ENCODE measurements at regions not wholly inside any gene's neighbourhood (a gene's known extent, or its start where the extent isn't known, plus 50 kb on each side); places are given as distances from the start of the nearest gene placed in this dataset.

DNA sequence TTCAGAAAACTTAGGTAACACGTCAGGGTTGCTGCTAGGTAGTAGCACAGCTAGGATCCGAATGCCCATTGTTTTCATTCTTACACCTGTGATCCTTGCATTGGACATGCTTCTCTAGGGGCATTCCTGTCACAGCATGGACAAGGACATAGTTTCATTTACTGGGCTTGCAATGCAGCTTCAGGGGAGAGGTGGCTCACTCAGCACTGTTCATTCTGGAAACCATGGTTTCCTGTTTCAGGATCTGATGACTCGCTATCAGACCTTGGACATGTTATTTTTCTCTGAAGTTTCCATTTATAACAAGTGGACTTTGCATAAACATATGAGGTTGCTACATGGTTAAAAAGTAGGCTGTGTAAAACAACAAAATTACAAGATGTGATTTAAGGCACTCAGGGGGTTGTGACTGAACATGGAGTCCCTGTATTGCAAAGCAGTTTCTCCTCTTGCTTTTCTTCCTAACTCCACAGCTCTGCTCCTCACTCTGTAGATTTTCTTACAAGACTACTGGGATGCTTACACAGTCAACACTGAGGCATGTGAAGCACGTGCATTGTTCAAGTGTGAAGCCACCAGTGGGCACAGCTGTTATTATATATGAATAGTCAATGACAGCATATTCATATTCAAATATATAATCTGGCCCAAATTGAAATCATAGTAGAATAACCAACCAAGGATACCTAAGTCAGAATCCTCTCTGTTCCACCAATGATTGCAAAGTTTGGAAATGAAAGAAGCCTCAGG is 66.1 kb upstream of the STK32A start:
- DNase-seq (ENCODE audit: low read depth in 2 of 2): no peak

DNA sequence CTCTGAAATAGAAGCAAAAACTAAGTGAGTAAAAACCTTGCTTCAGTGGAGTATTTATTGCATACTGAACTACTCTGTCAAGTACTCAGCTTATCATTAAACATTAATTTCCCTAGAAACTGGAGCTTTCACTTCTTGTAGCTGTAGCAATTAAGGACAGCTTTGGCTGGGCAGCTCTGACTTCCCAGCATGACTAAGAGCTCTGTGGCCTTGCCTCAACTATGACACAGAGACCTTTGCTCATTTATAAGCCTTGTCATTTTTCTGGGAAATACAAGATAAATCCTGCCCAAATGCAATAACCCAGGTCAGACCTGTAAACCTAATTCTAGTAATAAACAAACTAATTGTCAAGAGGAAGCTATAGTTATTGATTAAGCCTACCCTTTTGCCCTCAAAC is 65.4 kb upstream of the STK32A start:
- DNase-seq (ENCODE audit: low read depth in 2 of 2): no peak

DNA sequence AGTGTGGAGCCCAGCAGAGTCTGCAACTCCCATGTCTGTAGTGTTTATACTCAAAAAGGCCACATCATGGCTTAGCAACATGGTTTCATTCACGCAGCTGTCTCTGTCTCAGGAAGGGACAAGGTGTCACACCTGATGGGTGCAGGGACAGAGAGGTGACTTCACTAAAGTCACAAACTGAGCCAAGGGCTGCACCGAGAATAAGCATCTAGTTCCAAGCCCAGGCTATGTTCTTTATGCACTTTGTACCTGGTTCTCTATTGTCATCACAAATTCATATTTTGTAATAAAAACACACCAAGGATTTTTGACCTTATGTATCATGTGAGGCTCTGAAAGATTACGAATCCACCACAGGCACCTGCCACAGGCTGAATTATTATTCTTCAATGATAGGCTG is 64.9 kb upstream of the STK32A start:
- DNase-seq (ENCODE audit: low read depth in 2 of 2): no peak

DNA sequence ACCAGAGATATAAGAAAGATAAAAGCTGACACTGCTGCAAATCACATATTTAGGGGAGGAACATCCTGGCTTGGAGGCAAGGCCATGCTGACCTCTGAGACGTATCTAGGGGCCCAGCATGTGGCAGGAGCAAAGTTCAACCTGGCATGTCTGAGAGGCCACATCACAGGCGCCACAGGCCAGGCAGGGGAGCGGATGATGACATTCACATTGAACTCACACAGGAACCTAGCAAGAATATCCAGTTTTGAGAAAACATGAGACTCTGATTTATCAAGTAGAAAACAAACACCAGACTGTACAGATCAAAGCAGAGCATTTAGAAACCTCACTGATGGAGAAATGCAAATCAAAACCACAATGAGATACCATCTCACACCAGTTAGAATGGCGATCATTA is 64.2 kb upstream of the STK32A start:
- DNase-seq (ENCODE audit: low read depth in 2 of 2): no peak

GRCh38 chr5:147174671-147175265 is 60.1 kb upstream of the STK32A start:
- DNase-seq (ENCODE audit: low read depth in 2 of 2): no peak

DNA sequence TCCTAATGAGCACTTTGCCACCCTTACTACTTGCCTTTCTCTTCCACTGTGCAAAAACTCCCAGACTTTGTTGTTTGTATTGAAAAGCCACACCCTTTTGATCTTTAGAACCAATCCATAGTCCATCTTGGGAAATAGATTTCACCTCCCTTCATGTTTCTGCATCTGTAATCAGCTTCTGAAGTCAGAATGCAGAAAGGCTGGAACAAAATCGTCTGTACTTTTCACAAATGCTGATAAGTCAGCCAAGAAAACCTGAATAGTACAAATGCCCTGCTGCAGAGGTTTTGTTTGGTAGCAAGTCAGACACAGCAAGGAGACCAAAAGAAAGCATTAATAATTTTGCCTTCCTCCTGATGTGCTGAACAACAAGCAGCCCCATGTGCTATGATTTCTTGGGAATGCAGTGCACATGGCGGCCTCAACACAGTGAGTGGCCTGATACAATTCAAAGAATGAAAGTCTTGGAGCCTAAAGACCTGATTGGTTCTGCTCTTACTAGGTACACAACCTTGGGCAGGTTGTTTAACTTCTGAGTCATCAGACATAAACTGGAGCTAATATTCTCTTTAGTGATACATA is 59.2 kb upstream of the STK32A start:
- DNase-seq (ENCODE audit: low read depth in 2 of 2): no peak

GRCh38 chr5:147176422-147176821 is 58.4 kb upstream of the STK32A start:
- no peak for DNase-seq (ENCODE audit: low read depth in 2 of 2)

GRCh38 chr5:147177125-147177840 is 57.5 kb upstream of the STK32A start:
- DNase-seq (ENCODE audit: low read depth in 2 of 2): no peak

DNA sequence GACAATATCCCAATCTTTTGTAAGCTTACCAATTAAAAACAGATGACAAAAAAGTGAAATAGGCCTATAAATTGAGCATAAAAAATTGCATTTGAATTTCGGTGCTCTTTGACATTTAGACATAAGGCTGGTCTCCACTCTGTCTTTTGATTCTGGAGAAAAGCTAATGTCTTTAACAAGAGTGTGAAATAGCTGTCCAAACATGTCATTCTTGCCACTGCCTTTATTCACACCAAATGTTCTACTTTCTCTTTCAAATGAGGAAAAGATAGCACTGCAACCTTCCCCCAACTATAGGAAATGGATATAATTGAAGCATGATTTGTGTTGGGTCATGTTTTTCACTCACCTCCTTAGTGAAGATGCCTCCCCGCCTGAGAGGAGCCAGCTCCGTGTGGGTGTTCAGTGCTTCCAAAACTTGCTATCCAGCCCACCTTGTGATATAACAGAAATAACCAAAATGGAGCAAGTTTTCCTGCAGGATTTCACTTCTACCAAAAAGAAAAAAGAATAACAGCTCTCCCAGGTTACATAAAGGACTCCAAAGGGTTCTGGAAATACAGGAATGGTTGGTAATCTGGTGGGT is 55.2 kb upstream of the STK32A start:
- DNase-seq (ENCODE audit: low read depth in 2 of 2): no peak

- no peak for DNase-seq (ENCODE audit: low read depth in 2 of 2)
These were observed 54.1 kb upstream of the STK32A start for GRCh38 chr5:147180751-147181150.
